Tibial artery (tissue), 4 donors: ENCODE measurements at regions not wholly inside any gene's neighbourhood (a gene's known extent, or its start where the extent isn't known, plus 50 kb on each side); places are given as distances from the start of the nearest gene placed in this dataset.

Source experiments
- DNase-seq, 2 donors: peaks; one replicate each; pipeline ENCODE4 v3.0.0-alpha.2; 2019
- H3K27ac ChIP-seq, 2 donors: fragments of 200-600 bp; sonication (generic) in 1 of 2; 1 replicate in 1 of 2; 2 replicates in 1 of 2; pipeline ENCODE4 v1.5.1; 2018 to 2019; ENCODE audit warnings: mild to moderate bottlenecking in 1 of 2
- H3K27me3 ChIP-seq, 2 donors: fragments of 200-600 bp; sonication (generic) in 1 of 2; one replicate each; pipeline versions ENCODE4 v1.5.1 to v1.6.0; 2016 to 2019
- H3K36me3 ChIP-seq, 3 donors: fragments of 200-600 bp; sonication (generic) in 2 of 3; one replicate each; pipeline ENCODE4 v1.5.1; 2016 to 2019; ENCODE audit warnings: mild to moderate bottlenecking in 2 of 3
- H3K4me1 ChIP-seq, 4 donors: fragments of 200-600 bp; sonication (generic) in 2 of 4; 1 replicate in 3 of 4; 2 replicates in 1 of 4; pipeline ENCODE4 v1.5.1; 2016 to 2019
- H3K4me3 ChIP-seq, 2 donors: fragments of 200-600 bp; sonication (generic) in 1 of 2; 1 replicate in 1 of 2; 2 replicates in 1 of 2; pipeline ENCODE4 v1.5.1; 2018 to 2019; ENCODE audit warnings: mild to moderate bottlenecking in 2 of 2
- H3K9me3 ChIP-seq, 3 donors: fragments of 200-600 bp; sonication (generic) in 1 of 3; one replicate each; pipeline ENCODE4 v1.5.1; 2016 to 2019
- CTCF ChIP-seq, 2 experiments: fragments of 200-600 bp in 1 of 2; fragments of 450-650 bp in 1 of 2; IDR thresholded peaks; one replicate each; pipeline ENCODE4 v1.5.1; 2017 to 2019; ENCODE audit warnings: antibody characterized with exemption in 2 of 2, mild to moderate bottlenecking in 1 of 2, moderate library complexity in 1 of 2
- intact Hi-C: fragments of 100-400 bp; cut with DNase I; formaldehyde crosslinking; loops from one replicate; pipeline ENCODE4 v1.15.0; 2023; ENCODE audit warnings: low total_unique reads

- DNase-seq: no peak
- intact Hi-C loops: no loop called here
- H3K27me3 ChIP-seq: no peaks in the 10 kb centered on the region
- TF ChIP-seq CTCF (IDR thresholded peaks at IDR 0.05): no peak
- peaks cover 0 to 4% (median 0%) of the 10 kb centered on the region in 4 donors for H3K4me1 ChIP-seq
- H3K27ac ChIP-seq: no peak overlapping the region
- no peaks in the 10 kb centered on the region for H3K9me3 ChIP-seq
- H3K4me3 ChIP-seq: no peak overlapping the region
- H3K36me3 ChIP-seq: no peaks in the 10 kb centered on the region
These were observed 69.3 kb downstream of the MTERF1 start for GRCh38 chr7:91811236-91811635.

GRCh38 chr7:91811641-91812040 is 68.9 kb downstream of the MTERF1 start:
- H3K36me3 ChIP-seq: no peaks in the 10 kb centered on the region
- no peak overlapping the region for H3K4me3 ChIP-seq
- no peak for DNase-seq
- no peak overlapping the region for H3K27ac ChIP-seq
- intact Hi-C loops: no loop called here
- peaks cover 0 to 4% (median 0%) of the 10 kb centered on the region in 4 donors for H3K4me1 ChIP-seq
- TF ChIP-seq CTCF (IDR thresholded peaks at IDR 0.05): no peak
- no peaks in the 10 kb centered on the region for H3K9me3 ChIP-seq
- H3K27me3 ChIP-seq: no peaks in the 10 kb centered on the region

GRCh38 chr7:91812388-91812787 is 68.1 kb downstream of the MTERF1 start:
- peaks cover 0 to 4% (median 0%) of the 10 kb centered on the region in 4 donors for H3K4me1 ChIP-seq
- H3K9me3 ChIP-seq: no peaks in the 10 kb centered on the region
- no peak overlapping the region for H3K27ac ChIP-seq
- no peaks in the 10 kb centered on the region for H3K36me3 ChIP-seq
- no peak for TF ChIP-seq CTCF (IDR thresholded peaks at IDR 0.05)
- H3K27me3 ChIP-seq: no peaks in the 10 kb centered on the region
- H3K4me3 ChIP-seq: no peak overlapping the region
- intact Hi-C loops: no loop called here
- no peak for DNase-seq

GRCh38 chr7:91814189-91814588 is 66.3 kb downstream of the MTERF1 start:
- TF ChIP-seq CTCF (IDR thresholded peaks at IDR 0.05): no peak
- DNase-seq: no peak
- Histone ChIP-seq H3K4me3 (no peak overlapping the region), H3K27me3 (no peaks in the 10 kb centered on the region), H3K9me3 (peaks cover 0 to 3% (median 0%) of the 10 kb centered on the region in 3 donors), H3K36me3 (no peaks in the 10 kb centered on the region), H3K4me1 (peaks cover 0 to 4% (median 0%) of the 10 kb centered on the region in 4 donors), H3K27ac (no peak overlapping the region)
- intact Hi-C loops: no loop called here
